ENCODE measurements at regions not wholly inside any gene's neighbourhood (a gene's known extent, or its start where the extent isn't known, plus 50 kb on each side); places are given as distances from the start of the nearest gene placed in this dataset.

DNA sequence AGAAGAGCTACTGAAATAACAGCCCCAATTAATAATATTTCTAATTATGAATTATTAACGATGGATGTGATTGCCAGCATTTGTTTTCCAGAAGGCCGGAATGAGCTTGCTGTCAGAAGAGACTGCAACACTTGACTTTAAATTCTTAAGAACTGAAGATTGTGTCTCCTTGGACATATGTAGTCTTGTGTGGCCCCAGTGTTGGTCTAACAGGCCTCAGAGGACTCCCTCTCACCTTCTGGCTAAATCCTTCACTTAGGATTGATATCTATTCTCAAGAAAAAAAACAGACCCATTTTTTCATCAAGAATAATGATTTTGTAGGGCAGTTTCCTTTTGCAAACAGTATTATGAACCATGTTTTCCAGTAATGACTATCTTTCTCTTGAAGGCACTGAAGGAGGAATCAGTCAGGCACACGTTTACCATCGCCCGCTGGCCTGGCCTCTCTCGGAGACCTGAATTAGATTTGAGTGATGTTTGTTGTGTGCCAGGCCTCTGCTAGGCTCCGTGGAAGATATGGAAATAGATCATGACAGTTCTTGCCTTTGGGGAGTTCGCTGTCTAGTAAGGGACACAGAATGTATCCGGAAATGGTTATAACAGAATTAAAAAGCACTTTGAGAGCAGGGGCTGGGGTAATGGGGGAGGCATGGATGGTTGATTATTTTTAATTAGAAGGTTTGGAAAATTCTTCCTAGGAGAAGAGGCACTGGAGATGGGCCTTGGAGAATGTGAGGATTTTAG is 258.0 kb downstream of the MYCN start:
- Histone ChIP-seq H4K8ac (replicated peaks; ENCODE audit: insufficient read length, low read depth, low read length) (no peak overlapping the region), H3K79me2 (ENCODE audit: insufficient read depth, low read length) (no peaks in the 10 kb centered on the region), H2BK20ac (ENCODE audit: low read depth, low read length, poor library complexity, severe bottlenecking) (no peak overlapping the region), H3K27ac (ENCODE audit: insufficient read length, low read depth, low read length) (no peak overlapping the region), H2BK5ac (ENCODE audit: insufficient read length, low read length) (no peak overlapping the region), H3K27me3 (ENCODE audit: insufficient read depth, low read length) (no peaks in the 10 kb centered on the region), H4K5ac (ENCODE audit: insufficient read length, low read depth, low read length) (no peak overlapping the region), H3K4ac (ENCODE audit: low read depth, low read length) (no peak overlapping the region), H3T11ph (ENCODE audit: low read length) (no peak overlapping the region), H3K79me1 (ENCODE audit: insufficient read depth, low read depth, low read length, poor library complexity, severe bottlenecking) (no peaks in the 10 kb centered on the region), H3K14ac (ENCODE audit: insufficient read depth, low read length) (no peak overlapping the region), H3K23me2 (ENCODE audit: insufficient read length, low read depth, low read length, poor library complexity, severe bottlenecking) (no peaks in the 10 kb centered on the region), H2AK5ac (ENCODE audit: insufficient read length, low read length) (no peak overlapping the region), H3K4me1 (ENCODE audit: insufficient read depth, low read length) (no peaks in the 10 kb centered on the region), H3K23ac (ENCODE audit: insufficient read length, low read depth, low read length) (no peak overlapping the region), H3K56ac (ENCODE audit: insufficient read length, low read depth, low read length) (no peak overlapping the region), H4K20me1 (ENCODE audit: control insufficient read depth, insufficient read depth, insufficient read length) (no peaks in the 10 kb centered on the region), H2BK120ac (ENCODE audit: low read depth, low read length, poor library complexity, severe bottlenecking) (no peak overlapping the region), H3K9ac (ENCODE audit: extremely low read depth, insufficient read length, low read length) (no peak overlapping the region), H3K9me3 (ENCODE audit: control insufficient read depth, low read depth, low read length) (no peaks in the 10 kb centered on the region), H2AFZ (ENCODE audit: low read length) (no peak overlapping the region), H2BK15ac (ENCODE audit: low read depth, low read length) (no peak overlapping the region), H2BK12ac (ENCODE audit: insufficient read length, low read depth, low read length) (no peak overlapping the region), H4K91ac (ENCODE audit: insufficient read length, low read depth, low read length) (no peak overlapping the region), H3K18ac (ENCODE audit: insufficient read length, low read depth, low read length) (no peak overlapping the region), H3K4me2 (ENCODE audit: insufficient read depth, insufficient read length, low read length) (no peak overlapping the region)
- H3K4me3 Mint-ChIP-seq, result no peak overlapping the region
- DNase-seq, result no peak
- peaks cover 11 to 14% of the 10 kb centered on the region in 2 experiments for H3K4me1 Mint-ChIP-seq
- H3K9me3 Mint-ChIP-seq, result peaks cover 0 to 2% of the 10 kb centered on the region in 2 experiments; a peak in 1 of 5 replicates
- peaks cover 1% of the 10 kb centered on the region; the same call in 1 of the 2 replicates for H3K27me3 Mint-ChIP-seq (ENCODE audit: low read depth)
- TF ChIP-seq, protein P1, sequence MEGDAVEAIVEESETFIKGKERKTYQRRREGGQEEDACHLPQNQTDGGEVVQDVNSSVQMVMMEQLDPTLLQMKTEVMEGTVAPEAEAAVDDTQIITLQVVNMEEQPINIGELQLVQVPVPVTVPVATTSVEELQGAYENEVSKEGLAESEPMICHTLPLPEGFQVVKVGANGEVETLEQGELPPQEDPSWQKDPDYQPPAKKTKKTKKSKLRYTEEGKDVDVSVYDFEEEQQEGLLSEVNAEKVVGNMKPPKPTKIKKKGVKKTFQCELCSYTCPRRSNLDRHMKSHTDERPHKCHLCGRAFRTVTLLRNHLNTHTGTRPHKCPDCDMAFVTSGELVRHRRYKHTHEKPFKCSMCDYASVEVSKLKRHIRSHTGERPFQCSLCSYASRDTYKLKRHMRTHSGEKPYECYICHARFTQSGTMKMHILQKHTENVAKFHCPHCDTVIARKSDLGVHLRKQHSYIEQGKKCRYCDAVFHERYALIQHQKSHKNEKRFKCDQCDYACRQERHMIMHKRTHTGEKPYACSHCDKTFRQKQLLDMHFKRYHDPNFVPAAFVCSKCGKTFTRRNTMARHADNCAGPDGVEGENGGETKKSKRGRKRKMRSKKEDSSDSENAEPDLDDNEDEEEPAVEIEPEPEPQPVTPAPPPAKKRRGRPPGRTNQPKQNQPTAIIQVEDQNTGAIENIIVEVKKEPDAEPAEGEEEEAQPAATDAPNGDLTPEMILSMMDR (conservative IDR thresholded peaks at IDR 0.05), result no peak
- peaks cover 0 to 2% (median 0%) of the 10 kb centered on the region in 3 experiments; a peak in 2 of 7 replicates for H3K36me3 Mint-ChIP-seq (ENCODE audit: insufficient read depth in 1 of 3, low read depth in 3 of 3)
- no CpG with 5 or more reads among the region's 9 CpGs for WGBS (ENCODE audit: extremely low coverage, insufficient read length, low lambda C conversion rate)
- no peak overlapping the region for H3K27ac Mint-ChIP-seq

Data from H9 (cell line).